Body of pancreas (tissue), 4 donors: ENCODE measurements at regions not wholly inside any gene's neighbourhood (a gene's known extent, or its start where the extent isn't known, plus 50 kb on each side); places are given as distances from the start of the nearest gene placed in this dataset.
A peak's percentile ranks its signal among the peaks of the same experiment; 100 is the strongest.

Source experiments
- ATAC-seq: fragments of 150-250 bp; one replicate; pipeline ENCODE4 v1.9.1; 2016
- DNase-seq, 4 donors: peaks; one replicate each; pipeline ENCODE4 v3.0.0-alpha.2; 2019
- H3K27ac ChIP-seq, 4 donors: fragments of 200-600 bp; sonication (generic); 1 replicate in 3 of 4; 2 replicates in 1 of 4; pipeline versions ENCODE4 v1.5.1 to v1.6.1; 2016 to 2019; ENCODE audit warnings: mild to moderate bottlenecking in 1 of 4, mixed read lengths in 1 of 4, moderate library complexity in 1 of 4
- H3K27me3 ChIP-seq, 2 donors: fragments of 200-600 bp; sonication (generic); one replicate each; pipeline ENCODE4 v1.6.0; 2016; ENCODE audit warnings: mild to moderate bottlenecking in 1 of 2
- H3K36me3 ChIP-seq, 2 donors: fragments of 200-600 bp; sonication (generic); replicated peaks in 1 of 2; 2 replicates each; pipeline ENCODE4 v1.5.1; 2016; ENCODE audit warnings: low read depth in 2 of 2; ENCODE audit not compliant: insufficient read depth in 1 of 2
- H3K4me1 ChIP-seq: fragments of 200-600 bp; sonication (generic); one replicate; pipeline ENCODE4 v1.6.0; 2016
- H3K4me3 ChIP-seq, 2 donors: fragments of 200-600 bp; sonication (generic); 1 replicate in 1 of 2; 2 replicates in 1 of 2; pipeline ENCODE4 v1.5.1; 2016 to 2019
- H3K9me3 ChIP-seq, 3 donors: fragments of 200-600 bp; sonication (generic); 1 replicate in 2 of 3; 2 replicates in 1 of 3; pipeline ENCODE4 v1.5.1; 2016
- CTCF ChIP-seq, 7 experiments: fragments of 450-650 bp in 4 of 7; fragments of 200-600 bp in 3 of 7; sonication (generic) in 3 of 7; IDR thresholded peaks; one replicate each; pipeline ENCODE4 v1.5.1; 2016 to 2019; ENCODE audit warnings: antibody characterized with exemption in 7 of 7
- POLR2A ChIP-seq, 3 donors: fragments of 450-650 bp; IDR thresholded peaks; one replicate each; pipeline ENCODE4 v1.6.1; 2016; ENCODE audit warnings: antibody characterized with exemption in 3 of 3, mild to moderate bottlenecking in 2 of 3
- WGBS, 2 donors: methylation state at CpG; one replicate each; pipeline ENCODE4 v1.1.5; 2017; 5-methylcytosine and 5-hydroxymethylcytosine counted together
- intact Hi-C: fragments of 100-400 bp; cut with DNase I; formaldehyde crosslinking; loops from one replicate; pipeline ENCODE4 v1.15.1; 2023

- Histone ChIP-seq H3K36me3 (no peaks in the 10 kb centered on the region), H3K4me1 (peaks cover 14% of the 10 kb centered on the region), H3K9me3 (no peaks in the 10 kb centered on the region), H3K4me3 (no peak overlapping the region), H3K27ac (no peak overlapping the region), H3K27me3 (no peaks in the 10 kb centered on the region)
- WGBS, 2 donors: 76 to 85% methylated on average over 5 of the region's 5 CpGs
- DNase-seq: no peak
- intact Hi-C loops: no loop called here
- no peak for TF ChIP-seq CTCF (IDR thresholded peaks at IDR 0.05)
- no peak for TF ChIP-seq POLR2A (IDR thresholded peaks at IDR 0.05)
- ATAC-seq: no peak
These were observed 80.6 kb upstream of the PAK5 start for GRCh38 chr20:9919271-9920014.

DNA sequence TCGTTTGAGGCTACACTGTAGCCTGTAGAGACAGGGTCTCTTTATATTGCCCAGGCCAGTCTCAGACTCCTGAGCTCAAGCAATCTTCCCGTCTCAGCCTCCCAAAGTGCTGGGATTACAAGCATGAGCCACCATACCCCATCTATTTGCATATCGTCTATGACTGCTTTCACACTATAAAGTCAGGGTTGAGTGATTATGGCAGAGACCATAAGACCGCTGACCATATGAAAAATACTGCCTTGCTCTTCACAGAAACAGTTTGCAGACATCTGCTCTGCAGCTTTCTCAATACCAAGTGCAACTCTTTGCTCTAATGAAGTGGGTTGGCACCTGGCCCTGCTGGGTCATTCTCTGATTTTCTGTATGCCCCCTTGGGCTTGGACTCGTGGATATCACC is 79.5 kb upstream of the PAK5 start:
- Histone ChIP-seq H3K9me3 (no peaks in the 10 kb centered on the region), H3K4me1 (peaks cover 14% of the 10 kb centered on the region), H3K27me3 (no peaks in the 10 kb centered on the region), H3K36me3 (no peaks in the 10 kb centered on the region), H3K4me3 (no peak overlapping the region), H3K27ac (no peak overlapping the region)
- ATAC-seq (no peak), DNase-seq (no peak)
- no peak for TF ChIP-seq CTCF (IDR thresholded peaks at IDR 0.05)
- TF ChIP-seq POLR2A (IDR thresholded peaks at IDR 0.05): no peak
- WGBS, 2 donors: 83 to 84% methylated on average over 5 of the region's 5 CpGs
- intact Hi-C loops: no loop called here

GRCh38 chr20:9916761-9917160 is 77.9 kb upstream of the PAK5 start:
- no peaks in the 10 kb centered on the region for H3K27me3 ChIP-seq
- H3K9me3 ChIP-seq: no peaks in the 10 kb centered on the region
- DNase-seq: no peak
- intact Hi-C loops: no loop called here
- peaks cover 14% of the 10 kb centered on the region for H3K4me1 ChIP-seq
- WGBS, 2 donors: 27 to 29% methylated on average over 2 of the region's 2 CpGs
- H3K4me3 ChIP-seq: no peak overlapping the region
- TF ChIP-seq POLR2A (IDR thresholded peaks at IDR 0.05): no peak
- no peak for TF ChIP-seq CTCF (IDR thresholded peaks at IDR 0.05)
- no peak for ATAC-seq
- no peak overlapping the region for H3K27ac ChIP-seq
- H3K36me3 ChIP-seq: no peaks in the 10 kb centered on the region

DNA sequence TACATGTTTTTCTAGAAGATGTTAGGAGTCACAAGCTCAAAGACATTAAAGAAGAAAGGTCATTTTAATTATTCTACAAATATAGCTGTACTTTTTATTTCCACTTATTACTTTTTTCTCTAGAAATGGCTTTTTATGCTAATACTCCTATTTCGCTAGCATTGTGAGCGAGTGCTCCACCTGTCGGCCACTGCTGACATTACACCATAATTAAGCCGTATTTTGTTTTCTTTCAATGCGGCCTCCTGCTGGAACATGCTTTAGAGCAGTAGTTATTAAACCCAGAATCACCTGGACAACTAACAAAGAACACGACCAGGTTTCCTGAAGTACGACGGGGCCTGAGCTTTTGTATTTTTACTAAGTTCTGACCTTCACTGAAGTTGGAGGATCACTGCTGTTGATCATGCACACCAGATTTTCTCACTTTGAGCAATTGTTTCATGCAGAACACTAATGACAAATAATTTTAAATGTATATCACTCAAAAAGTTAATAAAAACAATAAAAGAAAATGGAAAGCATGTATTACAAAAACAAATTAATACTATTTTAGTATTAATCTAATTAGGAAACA is 74.1 kb upstream of the PAK5 start:
- TF ChIP-seq POLR2A (IDR thresholded peaks at IDR 0.05) (no peak), CTCF (IDR thresholded peaks at IDR 0.05) (peak; percentile 67 to 76 (median 71))
- ATAC-seq: peak; percentile 55
- Histone ChIP-seq H3K4me1 (peaks cover 4% of the 10 kb centered on the region), H3K4me3 (no peak overlapping the region), H3K36me3 (no peaks in the 10 kb centered on the region), H3K27me3 (no peaks in the 10 kb centered on the region), H3K27ac (no peak overlapping the region), H3K9me3 (no peaks in the 10 kb centered on the region)
- 2 to 4% methylated on average over 8 of the region's 8 CpGs for WGBS, 2 donors
- intact Hi-C loops: loop anchor here (5.0 kb wide), 1 partner anchor 296 kb away; no protein-coding TSS in a partner anchor
- peak; percentile 48 to 71 (median 58) for DNase-seq
